HG02884 (cell line): ENCODE measurements at regions not wholly inside any gene's neighbourhood (a gene's known extent, or its start where the extent isn't known, plus 50 kb on each side); places are given as distances from the start of the nearest gene placed in this dataset.
"Not testable (repeated sequence)": the region's sequence is repeated elsewhere in the genome, so short reads cannot be mapped to it uniquely, and the experiment has no call there.

ENCODE experiments used
- ATAC-seq: cut with Tn5 transposase; IDR thresholded peaks from one replicate; pipeline ENCODE4 v1.9.1; 2021; ENCODE audit warnings: mild to moderate bottlenecking, moderate library complexity; ENCODE audit not compliant: unreplicated experiment

GRCh38 chr13:85137516-85137915, 661.7 kb downstream of the SLITRK6 start:
- no peak for ATAC-seq

GRCh38 chr13:85132986-85133385, 666.2 kb downstream of the SLITRK6 start:
- no peak for ATAC-seq

DNA sequence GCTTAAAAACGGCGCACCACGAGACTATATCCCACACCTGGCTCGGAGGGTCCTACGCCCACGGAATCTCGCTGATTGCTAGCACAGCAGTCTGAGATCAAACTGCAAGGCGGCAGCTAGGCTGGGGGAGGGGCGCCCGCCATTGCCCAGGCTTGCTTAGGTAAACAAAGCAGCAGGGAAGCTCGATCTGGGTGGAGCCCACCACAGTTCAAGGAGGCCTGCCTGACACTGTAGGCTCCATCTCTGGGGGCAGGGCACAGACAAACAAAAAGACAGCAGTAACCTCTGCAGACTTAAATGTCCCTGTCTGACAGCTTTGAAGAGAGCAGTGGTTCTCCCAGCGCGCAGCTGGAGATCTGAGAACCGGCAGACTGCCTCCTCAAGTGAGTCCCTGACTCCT, 675.7 kb downstream of the SLITRK6 start:
- ATAC-seq = not testable (repeated sequence)

DNA sequence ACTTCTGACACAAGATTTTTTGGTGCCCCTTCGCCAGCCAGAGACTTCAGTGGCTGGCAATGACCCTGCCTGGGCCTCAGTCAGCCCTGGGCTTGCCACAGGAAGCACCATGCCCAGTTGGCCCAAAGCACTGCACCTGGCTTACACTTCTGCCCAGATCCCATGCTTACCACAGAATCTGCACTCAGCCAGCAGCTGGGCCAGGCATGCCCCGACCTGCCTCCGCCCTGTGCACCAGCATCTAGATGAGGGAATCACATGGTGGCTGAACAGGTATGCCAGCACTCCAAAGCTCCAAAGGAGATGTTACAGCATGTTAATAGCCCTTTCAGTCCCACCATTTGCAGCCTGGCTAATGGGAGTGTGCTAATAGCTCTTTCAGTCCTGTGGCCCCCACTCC, 690.9 kb downstream of the SLITRK6 start:
- no peak for ATAC-seq

GRCh38 chr13:85099245-85099644, 700.0 kb downstream of the SLITRK6 start:
- ATAC-seq = no peak

GRCh38 chr13:85095418-85096272, 703.6 kb downstream of the SLITRK6 start:
- ATAC-seq = no peak

DNA sequence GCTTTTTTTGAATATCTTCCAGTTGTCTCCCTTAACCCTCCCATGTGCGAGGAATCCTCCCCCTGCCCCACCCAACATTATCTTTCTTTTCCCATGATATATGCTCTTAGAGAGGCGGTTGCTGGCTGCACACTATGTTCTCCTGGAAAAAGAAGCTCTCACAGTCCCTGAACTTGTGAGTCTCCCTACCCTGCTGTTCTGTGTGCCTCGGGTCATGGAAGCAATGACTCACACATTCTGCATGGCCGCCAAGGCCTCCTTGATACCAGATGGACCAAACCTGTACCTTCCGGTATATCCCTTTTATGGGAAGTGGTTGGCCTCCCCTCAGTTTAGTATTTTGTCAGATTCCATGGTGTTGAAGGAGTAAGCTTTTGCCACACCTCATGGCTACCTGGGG, 705.4 kb downstream of the SLITRK6 start:
- no peak for ATAC-seq

- no peak for ATAC-seq
These were observed 707.5 kb downstream of the SLITRK6 start for GRCh38 chr13:85091631-85092234.

- no peak for ATAC-seq
These were observed 710.0 kb downstream of the SLITRK6 start for GRCh38 chr13:85089186-85089585.

DNA sequence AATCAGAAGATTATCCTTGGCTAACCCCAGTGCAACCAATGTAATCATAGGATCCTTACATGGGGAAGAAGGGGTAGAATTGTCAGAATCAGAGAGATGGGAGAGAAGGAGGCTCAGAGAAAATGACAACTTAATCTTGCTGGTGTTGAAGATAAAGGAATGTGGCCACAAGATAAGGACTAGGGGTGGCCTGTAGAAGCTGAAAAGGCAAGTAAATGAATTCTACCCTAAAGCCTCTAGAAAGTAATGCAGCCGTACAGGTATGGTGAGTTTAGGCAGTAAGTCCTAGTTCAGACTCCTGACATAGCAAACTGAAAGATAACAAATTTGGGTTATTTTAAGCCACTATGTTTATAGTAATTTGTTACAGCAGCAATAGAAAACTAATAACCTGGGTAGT, 718.5 kb downstream of the SLITRK6 start:
- ATAC-seq = no peak

DNA sequence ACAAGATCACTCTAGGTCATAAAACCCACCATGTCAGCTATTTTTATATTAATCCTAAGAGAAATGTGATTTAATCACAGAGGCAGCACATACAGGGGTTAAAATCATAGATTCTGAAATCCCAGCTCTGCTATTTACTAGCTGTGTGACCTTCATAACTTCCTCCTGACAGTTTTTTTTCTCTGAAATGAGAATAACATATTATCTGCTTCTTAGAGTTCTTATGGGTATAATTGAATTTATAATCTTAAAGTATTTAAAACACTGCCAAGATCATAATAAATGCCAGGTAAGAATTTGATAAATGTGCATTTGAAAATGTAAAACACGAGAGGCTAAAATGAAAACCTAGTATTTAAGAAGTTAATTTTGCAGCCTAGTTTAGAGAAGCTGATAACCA, 722.9 kb downstream of the SLITRK6 start:
- ATAC-seq = no peak

- ATAC-seq = no peak
These were observed 724.5 kb downstream of the SLITRK6 start for GRCh38 chr13:85074543-85075313.

- ATAC-seq = no peak
These were observed 731.0 kb downstream of the SLITRK6 start for GRCh38 chr13:85068231-85068630.

DNA sequence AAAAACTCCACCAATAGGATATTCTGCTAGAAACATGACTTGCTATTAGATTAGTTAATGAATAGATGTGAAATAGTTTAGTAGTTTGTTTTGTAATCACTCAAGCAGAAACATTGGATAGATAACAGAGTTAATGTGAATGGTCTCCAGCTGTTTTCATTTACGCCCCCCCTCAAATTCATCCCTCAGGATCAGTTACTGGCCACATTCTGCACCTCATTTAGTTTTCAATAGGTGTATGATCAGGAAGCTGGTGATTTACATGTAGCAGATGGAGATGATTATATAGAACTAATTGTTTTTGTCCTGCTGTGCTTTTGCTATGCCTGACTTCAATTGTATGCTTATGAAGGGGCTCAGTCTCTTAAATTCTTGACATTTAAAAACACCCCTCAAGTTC, 759.0 kb downstream of the SLITRK6 start:
- no peak for ATAC-seq

GRCh38 chr13:85031771-85032170, 767.4 kb downstream of the SLITRK6 start:
- ATAC-seq = no peak

- no peak for ATAC-seq
These were observed 771.2 kb downstream of the SLITRK6 start for GRCh38 chr13:85028035-85028434.

GRCh38 chr13:85019121-85019520, 780.1 kb downstream of the SLITRK6 start:
- ATAC-seq = no peak

GRCh38 chr13:85013006-85013405, 786.2 kb downstream of the SLITRK6 start:
- no peak for ATAC-seq

- ATAC-seq = no peak
These were observed 789.8 kb downstream of the SLITRK6 start for GRCh38 chr13:85009447-85009846.

DNA sequence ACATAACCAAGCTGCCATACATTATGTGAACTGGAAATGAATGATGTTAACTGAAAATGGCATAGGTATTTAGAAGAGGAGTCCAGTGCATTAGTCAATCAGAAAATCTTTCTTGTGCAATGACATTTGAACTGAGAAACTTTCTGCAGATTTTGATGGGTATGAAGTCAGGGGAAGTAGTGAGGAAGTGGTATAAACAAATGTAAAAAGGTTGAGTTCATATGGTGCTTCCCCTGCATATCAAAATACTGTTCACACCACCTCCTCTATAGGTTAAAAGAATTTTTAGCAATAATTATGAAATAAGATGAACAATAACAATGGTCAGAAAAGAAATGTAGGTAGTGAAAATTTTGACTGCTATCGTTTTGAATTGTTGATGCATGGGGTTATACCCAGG, 800.0 kb downstream of the SLITRK6 start:
- no peak for ATAC-seq

DNA sequence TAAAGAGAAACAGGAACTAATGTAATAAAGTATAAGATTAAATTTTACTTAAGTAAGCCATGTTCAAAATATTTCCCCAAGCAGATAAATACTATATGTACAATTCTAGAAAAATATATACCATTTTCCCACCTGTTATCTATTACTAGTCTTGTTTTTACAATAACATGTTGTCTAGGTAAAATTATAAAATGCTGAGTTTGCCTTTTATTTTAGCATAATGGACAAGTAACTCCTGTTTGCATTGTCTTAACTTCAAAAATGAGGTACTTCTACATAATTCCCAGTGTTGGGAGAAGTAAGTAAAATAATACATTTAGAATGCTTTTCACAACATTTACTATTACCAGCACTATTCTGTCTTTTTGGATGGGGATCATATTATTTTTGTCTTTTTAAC, 800.5 kb downstream of the SLITRK6 start:
- no peak for ATAC-seq

DNA sequence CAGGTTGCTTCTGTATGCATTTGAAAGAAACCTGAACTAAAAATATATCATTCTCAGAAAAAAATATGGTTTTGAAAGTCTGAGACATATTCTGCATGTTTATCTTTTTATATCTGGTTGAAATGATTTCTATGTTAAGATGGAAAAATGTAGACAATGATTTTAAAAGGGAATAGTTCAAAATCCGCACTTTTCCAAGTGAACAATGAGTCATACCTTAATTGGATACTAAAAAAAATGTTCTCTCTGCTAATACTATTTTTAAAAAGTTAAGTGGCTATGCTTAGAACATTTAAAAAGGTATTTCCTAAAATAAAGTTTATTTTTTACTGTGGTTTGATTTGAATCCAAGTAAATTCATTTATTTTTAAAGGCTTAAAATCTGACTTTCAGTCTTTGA, 801.4 kb downstream of the SLITRK6 start:
- no peak for ATAC-seq
